Activated CD4-positive, alpha-beta T cell treated with anti-CD3 and anti-CD28 coated beads, Interleukin-2, amount 50 U/mL, for 48 hours (primary cell): ENCODE measurements at regions not wholly inside any gene's neighbourhood (a gene's known extent, or its start where the extent isn't known, plus 50 kb on each side); places are given as distances from the start of the nearest gene placed in this dataset.
"Not testable (repeated sequence)": the region's sequence is repeated elsewhere in the genome, so short reads cannot be mapped to it uniquely, and the experiment has no call there.

Source experiments
- DNase-seq, 2 experiments: peaks; one replicate each; pipeline ENCODE4 v3.0.0-alpha.2; 2020

GRCh38 chr1:234897754-234898454, 230.7 kb downstream of the TOMM20 start:
- DNase-seq, result no peak

GRCh38 chr1:234897390-234897749, 231.3 kb downstream of the TOMM20 start:
- DNase-seq, result no peak

GRCh38 chr1:234896477-234897389, 231.9 kb downstream of the TOMM20 start:
- DNase-seq, result no peak

- peak; percentile 56 to 69 for DNase-seq
These were observed 234.7 kb downstream of the TOMM20 start for GRCh38 chr1:234893725-234894630.

GRCh38 chr1:234893359-234893724, 235.3 kb downstream of the TOMM20 start:
- DNase-seq, result no peak

- no peak for DNase-seq
These were observed 236.0 kb downstream of the TOMM20 start for GRCh38 chr1:234892642-234893041.

GRCh38 chr1:234891427-234891826, 237.2 kb downstream of the TOMM20 start:
- no peak for DNase-seq

GRCh38 chr1:234889643-234890042, 239.0 kb downstream of the TOMM20 start:
- DNase-seq, result no peak

GRCh38 chr1:234888247-234888646, 240.4 kb downstream of the TOMM20 start:
- DNase-seq, result not testable (repeated sequence)

- no peak for DNase-seq
These were observed 241.4 kb downstream of the TOMM20 start for GRCh38 chr1:234887016-234887900.

GRCh38 chr1:234886081-234886984, 242.3 kb downstream of the TOMM20 start:
- DNase-seq, result no peak

GRCh38 chr1:234885601-234886000, 243.0 kb downstream of the TOMM20 start:
- no peak for DNase-seq

GRCh38 chr1:234884701-234885100, 243.9 kb downstream of the TOMM20 start:
- DNase-seq, result no peak

GRCh38 chr1:234884006-234884405, 244.6 kb downstream of the TOMM20 start:
- no peak for DNase-seq

- DNase-seq, result no peak
These were observed 245.7 kb downstream of the TOMM20 start for GRCh38 chr1:234882898-234883297.

GRCh38 chr1:234881893-234882771, 246.5 kb downstream of the TOMM20 start:
- DNase-seq, result peak; percentile 64 to 73

- DNase-seq, result no peak
These were observed 249.2 kb downstream of the TOMM20 start for GRCh38 chr1:234879147-234880080.

- DNase-seq, result no peak
These were observed 250.3 kb downstream of the TOMM20 start for GRCh38 chr1:234878288-234878687.

- DNase-seq, result no peak
These were observed 250.9 kb downstream of the TOMM20 start for GRCh38 chr1:234877761-234878160.
